RWPE2 (cell line): ENCODE measurements at regions not wholly inside any gene's neighbourhood (a gene's known extent, or its start where the extent isn't known, plus 50 kb on each side); places are given as distances from the start of the nearest gene placed in this dataset.

Source experiments
- ATAC-seq: fragments of 200-7000 bp; cut with Tn5 transposase; 3 replicates; pipeline ENCODE4 v1.9.1; 2021; ENCODE audit warnings: low read depth
- DNase-seq: peaks from one replicate; pipeline ENCODE4 v3.0.0-alpha.2; 2020; ENCODE audit warnings: low spot score
- H3K27ac ChIP-seq: fragments of 450-650 bp; 2 replicates; pipeline ENCODE4 v1.5.1; 2017; ENCODE audit warnings: mild to moderate bottlenecking; ENCODE audit not compliant: poor library complexity, severe bottlenecking
- H3K27me3 ChIP-seq: fragments of 250-450 bp; sonication (Bioruptor Pico); 2 replicates; pipeline ENCODE4 v1.5.1; 2021; ENCODE audit warnings: mild to moderate bottlenecking, moderate library complexity; ENCODE audit not compliant: insufficient read depth, poor library complexity, severe bottlenecking
- H3K36me3 ChIP-seq: fragments of 250-450 bp; sonication (Bioruptor Pico); 2 replicates; pipeline ENCODE4 v1.5.1; 2020; ENCODE audit warnings: low read depth, mild to moderate bottlenecking, moderate library complexity
- H3K4me1 ChIP-seq: fragments of 250-450 bp; sonication (Bioruptor Pico); 2 replicates; pipeline ENCODE4 v1.5.1; 2021; ENCODE audit warnings: mild to moderate bottlenecking, moderate library complexity; ENCODE audit not compliant: insufficient read depth, poor library complexity, severe bottlenecking
- H3K4me3 ChIP-seq: fragments of 250-450 bp; sonication (Bioruptor Pico); 2 replicates; pipeline ENCODE4 v1.5.1; 2021; ENCODE audit warnings: mild to moderate bottlenecking, moderate library complexity; ENCODE audit not compliant: severe bottlenecking
- H3K9me3 ChIP-seq: fragments of 250-450 bp; sonication (Bioruptor Pico); 2 replicates; pipeline ENCODE4 v1.5.1; 2021; ENCODE audit warnings: mild to moderate bottlenecking, moderate library complexity; ENCODE audit not compliant: severe bottlenecking
- TF ChIP-seq, protein P1 (sequence below): fragments of 450-650 bp; IDR thresholded peaks from one replicate; pipeline ENCODE4 v1.5.1; 2017; ENCODE audit warnings: mild to moderate bottlenecking, moderate library complexity; ENCODE audit not compliant: poor library complexity, severe bottlenecking

DNA sequence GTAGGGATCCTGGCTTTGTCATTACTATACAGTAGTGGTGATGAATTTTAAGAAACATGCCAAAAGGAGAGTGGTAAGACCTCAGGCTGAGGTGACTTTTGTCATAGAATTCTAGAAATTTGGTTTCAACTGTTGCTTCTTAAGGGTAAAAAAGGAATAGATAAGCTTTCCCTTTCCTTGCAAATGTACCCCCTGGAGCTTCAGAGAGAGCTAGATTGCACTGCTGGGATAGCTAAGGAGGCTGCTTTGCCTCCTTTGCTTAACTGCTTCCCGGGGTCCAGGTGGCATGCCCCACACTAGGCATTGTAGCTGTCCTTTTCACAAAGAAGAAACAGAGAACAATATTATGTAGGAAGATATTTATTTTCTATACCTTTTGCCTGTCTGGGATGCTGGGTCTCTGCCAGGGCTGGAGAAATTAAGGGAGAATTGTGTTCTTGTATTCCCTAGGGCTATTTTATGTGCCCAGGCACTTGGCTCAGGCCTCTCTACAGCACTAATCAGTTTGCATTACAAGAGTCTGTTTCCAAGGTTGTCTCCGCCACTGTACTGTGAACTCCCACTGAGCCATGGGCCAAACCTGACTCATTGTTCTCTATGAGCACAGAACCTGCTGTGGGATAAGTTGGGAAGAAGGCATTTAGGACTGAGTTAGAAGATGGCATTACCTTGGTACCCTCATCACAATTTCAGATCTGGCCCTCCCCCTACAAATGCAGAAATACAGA is 460.0 kb downstream of the PDCD6IP start:
- no peaks in the 10 kb centered on the region for H3K4me1 ChIP-seq
- no peaks in the 10 kb centered on the region for H3K9me3 ChIP-seq
- H3K27me3 ChIP-seq, result no peaks in the 10 kb centered on the region
- no peak for DNase-seq
- no peaks in the 10 kb centered on the region for H3K36me3 ChIP-seq
- H3K27ac ChIP-seq, result no peak overlapping the region
- ATAC-seq, result no peak
- no peak overlapping the region for H3K4me3 ChIP-seq
- TF ChIP-seq, protein P1, sequence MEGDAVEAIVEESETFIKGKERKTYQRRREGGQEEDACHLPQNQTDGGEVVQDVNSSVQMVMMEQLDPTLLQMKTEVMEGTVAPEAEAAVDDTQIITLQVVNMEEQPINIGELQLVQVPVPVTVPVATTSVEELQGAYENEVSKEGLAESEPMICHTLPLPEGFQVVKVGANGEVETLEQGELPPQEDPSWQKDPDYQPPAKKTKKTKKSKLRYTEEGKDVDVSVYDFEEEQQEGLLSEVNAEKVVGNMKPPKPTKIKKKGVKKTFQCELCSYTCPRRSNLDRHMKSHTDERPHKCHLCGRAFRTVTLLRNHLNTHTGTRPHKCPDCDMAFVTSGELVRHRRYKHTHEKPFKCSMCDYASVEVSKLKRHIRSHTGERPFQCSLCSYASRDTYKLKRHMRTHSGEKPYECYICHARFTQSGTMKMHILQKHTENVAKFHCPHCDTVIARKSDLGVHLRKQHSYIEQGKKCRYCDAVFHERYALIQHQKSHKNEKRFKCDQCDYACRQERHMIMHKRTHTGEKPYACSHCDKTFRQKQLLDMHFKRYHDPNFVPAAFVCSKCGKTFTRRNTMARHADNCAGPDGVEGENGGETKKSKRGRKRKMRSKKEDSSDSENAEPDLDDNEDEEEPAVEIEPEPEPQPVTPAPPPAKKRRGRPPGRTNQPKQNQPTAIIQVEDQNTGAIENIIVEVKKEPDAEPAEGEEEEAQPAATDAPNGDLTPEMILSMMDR, result no peak

DNA sequence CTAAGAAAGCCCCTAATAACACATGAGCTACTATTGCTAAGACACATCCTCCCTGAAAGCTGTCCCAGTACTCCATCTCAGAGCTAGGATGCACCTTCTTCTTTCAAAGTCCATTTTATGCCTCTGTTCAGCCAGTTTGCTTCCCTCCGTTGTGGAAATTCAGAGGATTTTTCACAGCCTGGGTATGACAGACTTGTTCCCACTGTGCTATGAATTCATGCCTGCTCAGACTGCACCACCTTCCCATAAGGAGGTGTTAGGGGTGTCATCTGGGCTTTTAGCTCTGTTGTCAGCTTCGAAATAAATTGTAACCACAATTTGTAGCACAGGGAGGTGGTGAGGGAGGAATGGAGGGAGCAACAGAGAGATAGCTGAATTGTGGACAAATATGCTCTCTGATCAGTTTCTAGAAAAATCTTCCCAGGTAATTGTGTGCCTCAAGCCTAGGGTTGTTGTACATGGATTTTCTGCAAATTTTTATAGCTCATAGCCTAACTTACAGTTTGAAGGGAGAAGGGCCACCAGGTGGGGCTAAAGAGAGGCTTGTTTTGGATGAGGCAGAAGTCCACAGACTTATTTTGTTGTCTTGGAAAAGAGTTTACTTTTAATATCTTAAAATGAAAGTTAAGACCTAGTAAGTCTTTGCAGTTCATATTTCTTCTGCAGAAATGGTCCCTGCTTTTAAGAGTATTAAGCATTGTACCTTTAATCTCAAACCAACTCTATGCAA is 462.0 kb downstream of the PDCD6IP start:
- ATAC-seq (peak; percentile 58; the same call in 1 of the 3 replicates), DNase-seq (no peak)
- no peaks in the 10 kb centered on the region for H3K27me3 ChIP-seq
- no peaks in the 10 kb centered on the region for H3K4me1 ChIP-seq
- no peak overlapping the region for H3K27ac ChIP-seq
- no peaks in the 10 kb centered on the region for H3K9me3 ChIP-seq
- no peak overlapping the region for H3K4me3 ChIP-seq
- TF ChIP-seq, protein P1, result peak; percentile 61
- H3K36me3 ChIP-seq, result no peaks in the 10 kb centered on the region

DNA sequence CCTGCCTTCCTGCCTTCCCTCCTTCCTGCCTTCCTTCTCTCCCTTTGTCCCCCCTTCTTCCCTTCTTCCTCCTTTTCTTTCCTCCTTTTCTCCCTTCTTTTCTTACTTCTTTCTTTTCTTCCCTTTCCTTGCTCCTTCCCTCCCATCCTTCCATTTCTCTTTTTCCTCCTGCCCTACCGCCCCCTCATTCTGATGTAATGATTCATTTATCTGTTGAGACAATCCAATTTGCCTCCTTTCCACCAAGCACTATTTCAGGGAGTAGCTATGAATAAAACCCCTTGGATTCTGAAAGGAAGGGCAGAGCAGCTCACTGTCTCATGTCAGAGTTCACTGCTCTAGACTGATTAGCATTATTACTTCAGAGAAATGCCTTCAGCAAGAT is 462.6 kb downstream of the PDCD6IP start:
- TF ChIP-seq, protein P1, result no peak
- Histone ChIP-seq H3K4me1 (no peaks in the 10 kb centered on the region), H3K27ac (no peak overlapping the region), H3K36me3 (no peaks in the 10 kb centered on the region), H3K4me3 (no peak overlapping the region), H3K27me3 (no peaks in the 10 kb centered on the region), H3K9me3 (no peaks in the 10 kb centered on the region)
- no peak for ATAC-seq
- DNase-seq, result no peak

DNA sequence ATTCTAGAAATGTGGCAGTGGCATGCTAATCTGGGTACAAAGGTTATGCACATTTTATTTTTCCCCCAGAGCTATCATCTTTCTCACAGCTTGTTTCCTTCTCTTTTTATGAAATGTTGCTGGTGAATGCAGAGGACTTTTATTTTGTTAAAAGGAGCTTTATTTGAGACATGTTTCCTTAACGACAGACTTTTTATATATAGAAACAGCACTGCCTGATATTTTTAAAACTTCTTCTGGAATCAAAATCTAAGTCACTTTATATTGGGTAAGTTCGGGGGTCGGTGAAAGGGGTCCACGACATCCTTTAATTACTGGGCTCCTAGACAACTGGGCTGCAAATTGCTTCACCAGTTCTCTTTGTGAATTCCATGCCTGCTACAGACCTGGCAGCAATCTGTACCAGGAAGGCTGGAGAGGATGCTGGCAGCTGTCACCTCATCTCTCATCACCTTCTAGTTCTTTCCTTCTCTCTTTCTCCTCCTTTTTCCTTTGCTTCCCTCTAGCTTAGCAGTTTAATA is 464.7 kb downstream of the PDCD6IP start:
- no peak for ATAC-seq

More for the DNA sequence above, 464.7 kb downstream of the PDCD6IP start:
- TF ChIP-seq, protein P1, result no peak
- Histone ChIP-seq H3K27me3 (no peaks in the 10 kb centered on the region), H3K36me3 (no peaks in the 10 kb centered on the region), H3K27ac (no peak overlapping the region), H3K4me3 (no peak overlapping the region), H3K9me3 (no peaks in the 10 kb centered on the region), H3K4me1 (no peaks in the 10 kb centered on the region)
- DNase-seq, result no peak
